ENCODE measurements at regions not wholly inside any gene's neighbourhood (a gene's known extent, or its start where the extent isn't known, plus 50 kb on each side); places are given as distances from the start of the nearest gene placed in this dataset.
"Not testable (repeated sequence)": the region's sequence is repeated elsewhere in the genome, so short reads cannot be mapped to it uniquely, and the experiment has no call there.

DNA sequence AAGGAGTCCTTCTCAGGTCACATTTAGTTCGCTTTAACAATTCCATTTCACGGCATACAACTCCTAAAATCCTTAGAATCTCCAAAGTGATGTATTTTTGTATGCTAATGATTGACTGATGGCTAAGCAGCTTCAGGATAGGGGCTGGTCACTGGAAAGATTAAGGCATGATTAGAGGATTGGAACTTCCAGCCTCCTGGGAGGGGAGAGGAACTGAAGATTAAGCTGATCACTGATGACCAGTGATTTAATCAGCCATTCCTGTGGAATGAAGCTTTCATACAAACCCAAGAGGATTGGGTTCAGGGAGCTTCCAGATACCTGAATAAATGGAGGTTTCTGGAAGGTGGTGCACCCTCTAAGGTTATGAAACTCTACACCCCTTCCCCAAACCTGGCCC, 123.9 kb upstream of the CDK13 start:
- no peak for DNase-seq

DNA sequence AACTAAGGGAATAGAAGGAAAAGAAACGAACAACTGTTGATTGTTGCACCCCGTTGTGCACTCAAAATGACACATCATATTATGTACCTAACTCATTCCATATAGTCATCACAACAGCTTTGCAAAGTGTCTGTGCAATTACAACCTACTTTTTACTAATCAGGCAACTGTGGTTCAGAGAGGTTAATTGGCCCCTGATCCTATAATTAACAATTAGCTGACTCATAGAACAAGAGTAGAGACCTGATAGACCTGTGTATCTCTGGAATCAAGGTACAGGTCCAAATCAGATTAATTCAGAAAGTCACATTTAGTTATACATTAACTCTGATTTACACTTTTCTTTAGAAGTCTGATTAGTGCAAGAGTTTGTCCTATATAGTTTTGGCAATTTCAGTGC, 122.5 kb upstream of the CDK13 start:
- peak; percentile 88 for DNase-seq

GRCh38 chr7:39829028-39829427, 121.0 kb upstream of the CDK13 start:
- DNase-seq, result no peak

- no peak for DNase-seq
Measured at GRCh38 chr7:39832519-39833085, 117.5 kb upstream of the CDK13 start.

DNA sequence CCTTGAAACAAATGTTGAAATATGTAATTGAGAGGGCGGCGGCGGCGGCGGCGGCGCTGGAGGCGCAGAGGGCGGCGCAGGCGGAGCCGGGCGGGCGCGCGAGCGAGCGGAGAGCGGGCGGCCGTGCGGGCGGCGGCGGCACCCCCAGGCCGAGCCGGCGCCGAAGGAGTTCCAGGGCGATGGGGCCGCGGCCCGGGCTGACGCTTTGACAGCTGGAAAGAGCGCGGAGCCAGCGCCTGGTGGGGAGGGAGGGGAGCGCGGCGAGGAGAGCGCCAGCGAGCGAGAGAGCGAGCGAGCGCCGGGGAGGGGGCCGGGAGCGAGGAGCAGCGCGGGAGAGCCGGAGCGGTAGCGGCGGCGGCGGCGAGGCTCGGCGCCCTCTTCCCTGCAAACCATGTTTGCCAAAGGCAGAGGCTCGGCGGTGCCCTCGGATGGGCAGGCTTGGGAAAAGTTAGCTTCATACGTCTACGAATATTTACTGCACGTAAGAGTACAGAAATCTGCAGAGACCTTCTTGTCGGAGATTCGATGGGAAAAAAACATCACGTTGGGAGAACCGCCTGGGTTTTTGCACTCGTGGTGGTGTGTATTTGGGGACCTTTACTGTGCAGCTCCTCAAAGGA, 116.8 kb upstream of the CDK13 start:
- DNase-seq, result peak; percentile 86

- not testable (repeated sequence) for DNase-seq
Measured at GRCh38 chr7:39833865-39834634, 116.0 kb upstream of the CDK13 start.

DNA sequence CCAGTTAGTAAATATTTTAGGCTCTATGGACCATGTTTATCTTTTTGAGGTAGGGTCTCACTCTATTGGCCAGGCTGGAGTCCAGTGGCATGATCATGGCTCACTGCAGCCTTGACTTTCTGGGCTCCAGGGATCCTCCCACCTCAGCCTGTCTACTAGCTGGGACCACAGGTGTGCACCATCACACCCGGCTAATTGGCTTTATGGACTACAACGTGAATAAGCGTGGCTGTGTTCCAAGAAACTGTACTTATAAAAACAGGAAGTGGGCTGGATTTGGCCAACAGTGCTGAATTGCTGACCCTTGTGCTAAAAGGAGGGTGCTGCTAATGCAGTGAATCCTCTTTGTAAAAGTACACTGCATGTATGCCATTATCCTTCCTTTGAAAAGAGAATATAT, 111.7 kb upstream of the CDK13 start:
- DNase-seq, result peak; percentile 98

- DNase-seq, result no peak
Measured at GRCh38 chr7:39845006-39845405, 105.0 kb upstream of the CDK13 start.

DNA sequence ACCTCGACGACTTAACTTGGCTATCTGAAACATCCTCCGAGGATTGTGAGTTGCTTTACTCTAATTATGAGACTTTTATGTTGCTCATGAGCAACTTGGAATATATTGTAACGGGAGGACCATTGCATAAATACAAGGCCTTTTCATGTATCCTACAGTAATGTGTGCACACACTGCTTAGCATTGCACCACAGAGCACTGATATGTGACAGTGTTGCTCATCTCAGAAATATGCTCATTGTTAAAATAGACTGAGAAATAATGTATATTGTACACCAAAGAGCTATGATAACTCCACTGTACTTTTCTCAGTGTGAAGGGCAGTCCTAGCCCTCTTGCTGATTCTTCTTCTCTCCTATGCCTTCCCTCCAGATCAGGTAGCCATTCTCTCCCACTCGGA, 102.8 kb upstream of the CDK13 start:
- DNase-seq, result no peak

- DNase-seq, result no peak
Measured at GRCh38 chr7:39851466-39852045, 98.5 kb upstream of the CDK13 start.

- DNase-seq, result not testable (repeated sequence)
Measured at GRCh38 chr7:39854616-39855324, 95.3 kb upstream of the CDK13 start.

- DNase-seq, result no peak
Measured at GRCh38 chr7:39855325-39855674, 94.8 kb upstream of the CDK13 start.

- DNase-seq, result peak; percentile 33
Measured at GRCh38 chr7:39863675-39864322, 86.3 kb upstream of the CDK13 start.

DNA sequence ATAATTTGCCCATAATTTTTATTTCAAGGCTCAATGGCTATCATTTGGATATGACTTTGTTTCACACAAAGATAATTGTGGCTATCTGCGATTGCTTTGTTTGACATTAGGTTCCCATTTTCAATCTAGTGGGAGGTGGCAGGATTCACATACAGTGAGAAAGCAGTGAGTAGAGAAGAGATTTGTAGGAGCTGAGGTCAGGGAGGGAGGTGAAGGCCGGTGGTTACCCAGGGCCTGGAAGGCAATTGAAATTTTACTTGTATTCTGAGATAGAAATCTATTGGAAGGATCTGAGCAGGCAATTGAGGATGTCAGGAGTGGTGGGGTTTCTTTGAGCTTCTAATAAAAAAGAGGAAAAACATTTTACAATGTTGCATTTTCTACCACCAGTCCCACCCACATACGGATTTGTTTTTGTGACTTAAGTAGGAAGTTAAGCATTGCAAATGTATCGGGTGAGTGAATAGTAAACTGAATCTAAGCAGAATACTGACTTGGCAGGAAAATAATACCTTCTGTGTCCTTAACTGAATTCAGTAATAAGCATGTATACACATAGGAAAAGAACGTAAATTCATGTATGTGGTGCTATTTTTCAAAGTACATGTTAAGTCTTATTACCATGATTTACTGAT, 80.1 kb upstream of the CDK13 start:
- DNase-seq, result not testable (repeated sequence)

DNA sequence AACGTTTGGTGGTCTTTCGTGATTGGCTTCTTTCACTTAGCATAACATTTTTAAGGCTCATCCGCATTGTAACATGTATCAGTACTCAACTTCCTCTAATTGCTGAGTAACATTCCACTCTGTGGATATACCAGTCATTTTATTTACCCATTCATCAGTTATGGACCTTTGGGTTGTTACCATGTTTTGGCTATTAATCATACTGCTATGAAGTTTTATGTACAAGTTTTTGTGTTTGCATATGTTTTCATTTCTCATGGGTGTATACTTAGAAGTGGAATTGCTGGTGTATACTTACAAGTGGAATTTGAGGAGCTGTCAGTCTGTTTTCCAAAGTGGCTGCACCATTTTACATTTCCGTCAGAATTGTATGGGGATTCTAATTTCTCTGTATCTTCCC, 78.4 kb upstream of the CDK13 start:
- not testable (repeated sequence) for DNase-seq

- no peak for DNase-seq
Measured at GRCh38 chr7:39880556-39880955, 69.5 kb upstream of the CDK13 start.

GRCh38 chr7:39882148-39882784, 67.8 kb upstream of the CDK13 start:
- DNase-seq, result no peak

GRCh38 chr7:39883812-39884390, 66.2 kb upstream of the CDK13 start:
- no peak for DNase-seq

DNA sequence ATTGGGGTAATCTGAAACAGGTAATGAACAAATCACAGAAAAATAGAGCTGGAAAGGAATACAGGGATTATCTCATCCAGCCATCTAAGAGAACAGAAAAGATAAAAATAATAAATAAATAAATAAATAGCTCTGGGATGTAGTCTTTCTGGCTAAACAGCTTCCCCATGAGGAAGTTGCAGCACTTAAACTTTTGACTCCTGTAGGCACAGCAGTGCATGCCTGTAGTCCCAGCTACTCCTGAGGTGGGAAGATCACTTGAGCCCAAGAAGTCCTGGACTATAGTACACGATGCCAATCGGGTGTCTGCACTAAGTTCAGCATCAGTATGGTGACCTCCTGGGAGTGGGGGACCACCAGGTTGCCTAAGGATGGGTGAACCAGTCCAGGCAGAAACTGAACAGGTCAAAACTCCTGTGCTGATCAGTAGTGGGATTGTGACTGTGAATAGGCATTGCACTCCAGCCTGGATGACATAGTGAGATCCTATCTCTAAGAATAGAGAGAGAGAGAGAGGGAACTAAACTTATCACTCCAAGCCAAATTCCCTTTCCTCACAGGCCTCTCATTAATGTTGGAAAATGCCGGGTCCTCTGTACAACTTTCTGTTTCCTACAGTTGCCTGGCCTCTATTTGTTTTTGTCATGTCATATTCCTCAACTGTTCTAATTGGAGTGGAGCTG, 61.7 kb upstream of the CDK13 start:
- DNase-seq, result no peak

DNA sequence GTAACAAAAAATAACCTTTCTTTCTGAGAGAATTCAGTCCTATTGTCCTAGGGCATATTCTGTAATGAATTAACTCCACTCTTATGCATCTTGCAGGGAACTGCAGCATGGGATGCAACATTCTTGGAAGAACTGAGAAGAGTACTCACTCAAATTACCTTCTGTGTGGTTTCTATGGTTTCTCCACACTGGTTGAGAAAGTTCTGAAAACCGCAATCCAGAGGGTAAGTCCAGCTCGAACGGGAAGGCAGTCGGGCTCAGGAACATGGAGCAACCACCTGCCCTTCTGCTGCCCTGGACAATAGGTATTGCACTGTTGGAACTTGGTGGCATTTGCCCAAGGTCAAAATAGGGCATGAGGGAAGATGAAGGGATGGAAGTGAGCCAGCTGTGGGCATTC, 59.6 kb upstream of the CDK13 start:
- no peak for DNase-seq

- no peak for DNase-seq
Measured at GRCh38 chr7:39891894-39892293, 58.2 kb upstream of the CDK13 start.

Data from NCI-H69 (cell line).